ENCODE measurements at regions not wholly inside any gene's neighbourhood (a gene's known extent, or its start where the extent isn't known, plus 50 kb on each side); places are given as distances from the start of the nearest gene placed in this dataset.
"Not testable (repeated sequence)": the region's sequence is repeated elsewhere in the genome, so short reads cannot be mapped to it uniquely, and the experiment has no call there.

DNA sequence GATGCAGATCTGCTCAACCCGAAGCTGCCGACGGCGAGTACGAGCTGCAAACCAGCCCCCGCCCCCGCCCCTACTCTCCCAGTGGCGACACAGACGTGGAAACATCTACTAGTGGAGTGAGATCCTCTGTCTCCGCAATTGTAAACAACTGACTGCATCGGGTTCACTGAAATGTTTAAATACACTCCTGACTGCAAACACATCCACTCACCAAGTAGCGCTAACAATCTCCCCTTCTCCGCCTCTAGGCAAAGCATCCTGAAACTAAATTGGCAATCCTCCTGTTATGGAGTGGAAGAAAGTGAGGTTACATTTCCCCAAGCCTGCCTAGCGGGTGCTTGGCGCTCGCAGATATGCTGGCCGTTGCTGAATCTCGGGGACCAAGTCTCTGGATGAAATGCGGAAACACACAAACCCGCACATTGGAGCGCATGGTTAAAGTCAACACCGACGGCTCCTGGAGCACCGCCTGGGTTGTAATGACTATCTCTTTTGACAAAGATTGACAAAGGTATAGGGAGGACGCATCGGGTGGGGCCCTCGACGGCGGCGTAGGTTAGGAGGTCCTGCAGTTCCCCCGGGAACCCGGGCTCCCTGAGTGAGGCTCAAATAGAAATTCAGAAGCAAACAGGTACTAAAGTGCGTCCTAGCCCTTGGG, 117.0 kb upstream of the TEX13C start:
- DNase-seq = no peak

DNA sequence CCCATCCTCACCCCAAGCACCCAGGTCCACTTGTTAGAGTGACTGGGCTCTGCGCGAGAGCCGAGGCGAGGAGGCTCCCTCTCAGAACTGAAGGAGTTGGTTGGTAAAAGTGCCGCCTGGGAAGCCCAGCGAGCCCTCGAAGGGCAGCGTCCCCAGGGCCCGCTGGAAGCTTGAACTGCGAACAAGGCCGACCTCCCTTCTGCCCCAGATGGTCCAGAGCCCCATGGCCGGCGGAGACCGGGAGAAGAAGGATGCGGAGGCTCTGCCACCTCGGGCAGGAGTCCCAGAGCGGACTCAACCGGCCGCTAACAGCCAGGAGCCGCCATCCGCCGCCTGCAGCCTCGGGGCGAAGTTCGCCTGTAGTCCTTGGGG, 116.3 kb upstream of the TEX13C start:
- no peak for DNase-seq

DNA sequence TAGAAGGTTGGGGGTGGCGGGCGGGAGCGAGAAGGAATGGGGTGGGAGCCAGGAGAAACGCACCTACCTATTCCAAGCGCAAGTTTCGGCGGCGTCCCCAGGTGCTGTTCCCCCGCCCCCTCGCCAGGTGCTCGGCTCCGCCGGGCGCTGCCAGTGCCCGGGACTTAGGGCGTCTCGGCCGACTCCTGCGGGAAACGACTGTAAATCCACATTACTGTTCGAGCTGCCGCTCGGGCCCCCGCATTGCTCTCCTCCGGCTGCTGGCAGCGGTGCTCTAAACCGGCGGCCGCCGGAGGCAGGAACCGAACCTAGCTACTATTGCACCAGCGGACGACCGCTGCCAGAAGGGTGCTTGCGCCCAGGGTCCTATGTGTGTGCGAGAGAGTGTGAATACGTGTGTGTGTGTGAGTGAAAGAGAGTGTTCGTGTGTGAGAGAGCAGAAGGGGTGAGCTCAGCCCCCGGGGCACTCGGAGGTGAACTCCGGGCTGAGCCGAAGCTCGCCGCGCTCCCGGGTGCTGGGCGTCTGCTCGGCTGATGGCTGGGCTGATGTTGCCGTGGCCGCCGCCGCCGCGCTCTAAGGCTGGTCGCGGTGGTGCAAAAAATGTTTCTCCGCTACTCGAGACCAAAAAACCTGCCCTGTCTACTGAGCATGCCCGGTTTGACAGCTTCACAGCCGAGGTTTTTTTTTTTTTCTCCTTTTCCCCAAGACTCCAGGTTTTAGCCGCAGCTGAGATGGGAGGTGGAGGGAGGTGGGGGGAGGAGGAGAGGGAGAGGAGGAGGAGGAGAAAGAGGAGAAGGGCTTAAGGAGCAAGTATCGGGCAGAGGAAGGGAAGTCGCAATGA, 115.7 kb upstream of the TEX13C start:
- no peak for DNase-seq

DNA sequence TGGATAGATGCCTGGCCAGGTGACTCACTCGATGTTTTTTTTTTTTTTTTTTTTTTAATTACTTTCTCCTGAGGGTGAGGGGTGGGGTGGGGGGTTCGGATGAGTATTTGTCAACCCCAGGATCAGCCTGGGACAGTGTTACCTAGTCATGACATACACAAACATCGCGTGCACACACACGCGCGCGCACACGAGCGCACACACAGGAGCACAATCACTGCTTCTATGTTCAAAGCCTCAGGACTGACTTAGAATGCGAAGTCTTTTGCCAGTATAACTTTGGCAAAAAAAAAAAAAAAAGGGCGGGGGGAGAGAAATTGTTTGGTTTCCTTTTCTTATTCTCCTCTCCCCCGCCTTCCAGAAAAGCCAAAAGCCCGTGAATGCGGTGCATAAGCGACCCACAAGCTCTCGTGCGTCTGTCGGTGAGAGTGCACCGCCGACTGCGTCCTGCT, 115.0 kb upstream of the TEX13C start:
- no peak for DNase-seq

DNA sequence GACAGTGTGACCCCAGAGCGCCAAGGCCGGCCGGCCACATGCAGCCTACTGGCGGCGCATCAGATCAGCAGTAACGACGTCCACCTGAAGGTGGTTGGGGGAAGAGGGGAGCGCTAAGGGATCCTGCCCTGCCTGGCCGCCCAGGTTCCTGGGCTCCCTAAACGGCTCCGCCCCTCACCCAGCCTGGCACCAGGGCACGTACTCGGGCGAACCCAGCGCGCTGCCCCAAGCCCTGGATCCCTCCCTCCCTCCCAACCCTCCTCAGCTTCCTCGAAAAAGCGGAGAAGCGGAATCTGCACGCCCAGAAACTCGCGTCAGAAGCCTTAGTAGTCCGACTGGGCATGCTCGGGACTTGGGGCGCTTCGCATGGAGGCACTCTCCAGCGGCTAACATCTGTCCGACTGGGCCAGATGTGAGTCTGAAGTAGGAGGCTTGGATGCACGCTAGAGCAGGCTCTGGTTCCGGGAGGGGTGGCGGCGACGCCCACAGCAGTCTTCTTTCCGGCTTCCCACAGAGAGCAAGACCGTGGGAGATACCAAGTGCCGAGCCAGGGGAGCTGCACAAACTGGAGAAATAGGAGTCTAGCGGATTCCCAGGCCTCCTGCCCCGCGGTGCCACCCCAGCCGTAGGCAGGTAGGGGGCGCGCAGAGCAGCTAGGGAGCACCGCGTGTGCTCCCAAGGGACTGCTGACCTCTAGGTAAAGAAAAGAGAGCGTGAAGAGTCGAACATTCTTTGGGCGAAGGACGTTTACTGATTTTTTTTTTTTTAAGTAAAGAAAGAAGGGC, 114.3 kb upstream of the TEX13C start:
- no peak for DNase-seq

DNA sequence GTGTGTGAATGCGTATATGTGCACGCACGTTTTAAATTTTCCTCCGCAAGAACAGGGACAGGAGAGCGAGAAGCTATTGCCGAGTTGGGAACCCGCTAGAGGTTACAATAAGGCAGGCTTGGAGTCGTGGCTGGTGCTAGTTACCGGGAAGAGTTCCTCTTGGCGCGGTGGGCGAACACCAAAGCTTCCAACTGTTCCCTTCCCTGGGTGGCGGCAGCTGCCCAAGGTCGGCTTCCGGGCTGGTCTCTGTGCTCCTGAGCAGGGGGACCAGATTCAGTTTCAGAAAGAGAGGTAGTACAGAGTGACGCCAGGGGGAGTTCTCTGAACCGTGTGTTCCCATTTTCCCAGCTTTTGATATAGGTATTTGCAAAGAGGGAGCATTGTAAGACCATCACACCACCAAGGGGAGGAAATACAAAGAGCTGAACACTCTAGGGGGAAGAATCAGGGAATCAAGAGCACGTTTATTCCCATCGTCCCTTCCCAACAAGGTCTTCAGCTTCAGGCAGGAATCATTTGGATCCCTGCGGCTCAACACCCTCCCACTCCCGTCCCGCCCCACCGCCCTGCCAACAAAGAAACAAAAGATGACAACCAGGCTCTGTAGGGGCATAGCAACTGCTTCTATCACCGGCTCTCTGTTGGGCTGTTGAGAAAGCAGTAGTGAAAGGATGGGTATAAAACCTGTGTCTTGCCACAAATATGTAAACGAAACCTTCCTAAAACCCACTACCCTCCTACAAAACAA, 113.6 kb upstream of the TEX13C start:
- DNase-seq = no peak

DNA sequence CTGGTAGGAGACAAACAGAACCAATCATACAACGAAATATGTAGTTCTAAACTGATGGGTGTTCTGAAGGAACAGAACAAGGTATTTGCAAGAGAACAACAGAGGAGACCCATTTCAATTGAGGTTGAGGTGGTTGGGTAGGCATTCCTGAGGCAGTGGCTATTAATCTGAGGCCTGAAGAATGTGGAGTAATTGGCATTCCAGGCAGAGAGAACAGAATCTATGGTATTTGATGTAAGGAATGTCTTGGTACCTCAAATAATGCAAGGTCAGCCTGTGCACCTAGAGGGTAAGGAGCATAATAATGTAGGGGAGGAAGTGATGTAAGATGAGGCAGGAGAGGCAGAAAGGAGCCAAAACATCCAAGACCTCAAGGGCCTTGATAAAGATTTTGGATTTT, 109.5 kb upstream of the TEX13C start:
- no peak for DNase-seq

DNA sequence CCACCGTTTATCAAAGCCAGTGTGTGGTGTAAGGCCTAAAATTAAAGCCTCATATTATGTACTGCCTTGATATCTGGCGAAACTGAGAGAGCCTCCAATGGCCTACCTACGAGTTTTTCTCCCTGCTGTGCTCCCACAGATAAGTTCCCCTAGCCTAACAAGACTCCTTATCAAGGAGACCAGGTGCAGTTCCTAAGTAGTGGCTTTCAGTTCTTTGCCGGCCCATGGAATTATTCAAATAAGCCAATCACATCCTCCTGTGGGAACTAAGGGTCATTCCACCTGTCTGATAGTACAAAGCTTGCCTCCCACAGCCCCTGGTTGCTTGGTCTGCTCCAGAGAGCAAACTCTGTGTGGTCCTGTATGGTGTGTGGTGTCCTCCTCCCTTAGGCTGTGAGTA, 99.8 kb upstream of the TEX13C start:
- DNase-seq = no peak

DNA sequence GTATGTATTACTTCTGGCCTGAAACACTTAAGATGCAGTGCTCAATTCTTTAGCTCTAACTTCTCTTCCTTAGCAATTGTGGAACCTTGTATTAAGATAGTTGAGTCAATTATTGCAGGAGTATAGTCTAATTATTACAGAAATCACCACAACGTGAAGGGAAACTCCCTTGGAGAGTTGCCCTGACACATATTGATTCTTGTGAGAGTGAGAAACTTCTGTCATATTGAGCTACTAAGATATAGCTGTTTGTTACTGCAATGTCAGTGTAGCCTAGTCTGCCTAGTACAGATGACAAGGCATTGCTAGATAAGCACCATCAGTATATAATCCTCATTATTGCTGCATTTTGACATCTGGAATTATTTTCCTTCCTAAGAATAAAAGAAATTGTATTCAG, 82.7 kb upstream of the TEX13C start:
- no peak for DNase-seq

DNA sequence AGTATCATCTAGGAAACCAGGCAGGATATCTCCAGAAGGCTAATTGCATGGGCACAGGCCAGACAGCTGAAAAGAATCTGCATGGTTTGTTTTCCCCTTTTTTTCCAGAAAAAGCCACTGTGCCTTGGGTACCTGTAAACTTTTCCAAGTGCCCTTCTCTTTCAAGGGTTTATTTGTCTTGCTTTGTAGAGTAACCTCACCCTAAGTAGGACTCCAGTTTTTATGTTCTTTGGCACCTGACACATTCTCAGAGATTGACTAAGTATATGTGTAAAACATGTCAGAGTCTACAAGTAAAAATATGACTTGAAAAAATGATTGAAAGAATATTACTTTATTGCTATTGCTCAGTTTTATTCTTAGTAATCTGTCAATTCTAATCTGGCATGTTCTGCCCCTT, 70.7 kb upstream of the TEX13C start:
- no peak for DNase-seq

DNA sequence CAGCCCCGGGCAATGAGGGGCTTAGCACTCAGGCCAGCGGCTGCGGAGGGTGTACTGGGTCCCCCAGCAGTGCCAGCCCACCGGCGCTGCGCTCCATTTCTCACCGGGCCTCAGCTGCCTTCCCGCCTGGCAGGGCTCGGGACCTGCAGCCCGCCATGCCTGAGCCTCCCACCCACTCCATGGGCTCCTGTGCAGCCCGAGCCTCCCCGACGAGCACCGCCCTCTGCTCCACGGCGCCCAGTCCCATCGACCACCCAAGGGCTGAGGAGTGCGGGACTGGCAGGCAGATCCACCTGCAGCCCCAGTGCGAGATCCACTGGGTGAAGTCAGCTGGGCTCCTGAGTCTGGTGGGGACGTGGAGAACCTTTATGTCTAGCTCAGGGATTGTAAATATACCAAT, 63.9 kb upstream of the TEX13C start:
- DNase-seq = not testable (repeated sequence)

DNA sequence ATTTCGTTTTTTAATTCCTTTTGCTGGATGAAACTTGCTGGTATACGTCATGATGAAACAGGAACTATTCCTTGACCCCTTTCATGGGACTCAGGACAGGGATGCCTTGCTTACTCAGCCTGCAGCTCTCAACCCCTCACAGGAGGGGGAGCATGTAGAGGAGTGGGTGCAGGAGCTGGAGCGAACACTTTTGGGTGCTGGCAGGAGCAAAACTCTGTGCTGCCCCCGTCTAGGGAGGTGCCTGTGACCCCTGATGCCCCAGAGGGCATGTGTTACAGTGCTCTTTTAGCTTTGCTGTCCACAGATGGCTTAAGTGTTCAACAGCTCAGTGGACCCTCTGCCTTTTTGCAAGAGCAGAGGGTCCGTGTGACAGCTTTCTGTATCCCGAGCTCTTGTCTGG, 56.8 kb upstream of the TEX13C start:
- no peak for DNase-seq

DNA sequence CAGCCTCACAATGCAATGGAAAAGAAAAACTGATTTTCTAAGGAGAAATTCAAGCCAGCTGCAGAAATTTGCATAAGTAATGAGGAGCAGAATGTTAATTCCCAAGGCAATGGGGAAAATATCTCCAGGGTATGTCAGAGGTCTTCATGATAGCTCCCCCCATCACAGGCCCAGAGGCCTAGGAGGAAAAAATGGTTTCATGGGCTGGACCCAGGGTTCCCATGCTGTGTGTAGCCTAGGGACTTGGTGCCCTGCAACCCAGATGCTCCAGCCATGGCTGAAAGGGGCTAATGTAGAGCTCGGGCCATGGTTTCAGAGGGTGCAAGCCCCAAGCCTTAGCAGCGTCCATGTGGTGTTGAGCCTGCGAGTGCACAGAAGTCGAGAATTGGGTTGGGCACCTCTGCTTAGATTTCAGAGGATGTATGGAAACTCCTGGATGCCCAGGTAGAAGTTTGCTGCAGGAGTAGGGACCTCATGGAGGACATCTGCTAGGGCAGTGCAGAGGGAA, 53.5 kb upstream of the TEX13C start:
- no peak for DNase-seq

Measured in GF-D8 (cell line).